ENCODE measurements at regions not wholly inside any gene's neighbourhood (a gene's known extent, or its start where the extent isn't known, plus 50 kb on each side); places are given as distances from the start of the nearest gene placed in this dataset.
A peak's percentile ranks its signal among the peaks of the same experiment; 100 is the strongest.

DNA sequence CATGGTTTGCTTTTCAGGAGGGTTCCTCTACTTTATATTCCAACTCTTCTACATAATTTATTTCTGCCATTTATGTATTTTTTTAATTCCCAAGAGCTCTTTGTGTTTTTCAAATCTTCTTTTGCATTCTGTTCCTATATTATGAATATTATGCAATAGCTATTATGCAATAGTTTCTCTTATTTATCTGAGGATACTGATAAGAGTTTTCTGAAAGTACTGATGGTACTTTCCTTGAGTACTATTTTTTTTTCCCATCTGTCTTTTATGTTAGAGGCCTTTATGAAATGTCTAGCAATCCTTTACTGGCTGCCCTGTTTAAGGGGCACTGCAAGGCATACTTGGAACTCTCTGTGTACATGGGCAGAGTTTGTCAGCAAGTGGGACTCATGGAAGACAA is 93.4 kb downstream of the SLC41A2 start:
- intact Hi-C loops (cut with micrococcal nuclease): no loop called here
- DNase-seq (no peak), ATAC-seq (no peak)

GRCh38 chr12:104863296-104863948 is 94.7 kb downstream of the SLC41A2 start:
- ATAC-seq (peak; percentile 35), DNase-seq (no peak)
- intact Hi-C loops (cut with micrococcal nuclease): no loop called here

DNA sequence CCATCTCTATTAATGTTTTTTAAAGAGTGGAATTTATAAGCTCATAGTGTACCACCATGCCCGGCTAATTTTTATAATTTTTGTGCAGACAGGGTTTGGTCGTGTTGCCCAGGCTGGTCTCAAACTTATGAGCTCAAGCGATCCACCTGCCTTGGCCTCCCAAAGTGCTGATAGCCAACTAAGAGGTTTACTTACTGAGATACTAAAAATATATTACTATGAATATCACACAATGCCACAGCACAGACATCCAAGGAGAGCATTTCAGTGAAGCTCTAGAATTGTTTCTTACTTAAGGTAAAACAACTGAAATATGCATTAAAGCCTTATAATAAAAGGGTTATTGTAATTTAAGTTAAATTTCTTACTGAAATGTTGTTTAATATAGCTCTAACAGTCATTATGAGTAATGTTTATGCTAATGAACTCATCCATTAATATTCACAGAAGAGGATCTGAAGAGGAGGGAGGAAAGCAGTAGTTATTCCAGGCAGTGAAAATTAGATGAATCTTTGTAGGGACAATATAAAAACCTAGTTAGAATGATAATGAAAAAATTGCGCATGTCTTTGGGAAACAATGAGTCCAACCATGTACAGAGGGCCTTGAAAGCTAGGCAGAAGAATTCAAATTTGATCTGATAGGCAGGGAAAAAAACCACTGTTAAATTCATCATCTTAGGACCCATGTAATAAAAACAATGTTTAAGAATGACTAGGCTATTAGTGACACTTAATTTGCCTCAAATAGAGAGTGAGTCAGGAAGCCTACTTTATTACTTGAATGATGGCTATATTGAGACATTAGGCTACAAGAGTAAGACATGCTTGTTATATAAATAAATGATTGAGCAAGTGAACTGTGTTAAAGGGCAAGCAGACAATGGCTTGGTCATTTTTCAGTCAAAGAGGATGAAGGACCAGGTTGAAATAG is 99.2 kb downstream of the SLC41A2 start:
- ATAC-seq (peak; percentile 66), DNase-seq (no peak)
- intact Hi-C loops (cut with micrococcal nuclease): no loop called here

GRCh38 chr12:104856531-104856930 is 101.6 kb downstream of the SLC41A2 start:
- intact Hi-C loops (cut with micrococcal nuclease): no loop called here
- DNase-seq (no peak), ATAC-seq (peak; percentile 91)

DNA sequence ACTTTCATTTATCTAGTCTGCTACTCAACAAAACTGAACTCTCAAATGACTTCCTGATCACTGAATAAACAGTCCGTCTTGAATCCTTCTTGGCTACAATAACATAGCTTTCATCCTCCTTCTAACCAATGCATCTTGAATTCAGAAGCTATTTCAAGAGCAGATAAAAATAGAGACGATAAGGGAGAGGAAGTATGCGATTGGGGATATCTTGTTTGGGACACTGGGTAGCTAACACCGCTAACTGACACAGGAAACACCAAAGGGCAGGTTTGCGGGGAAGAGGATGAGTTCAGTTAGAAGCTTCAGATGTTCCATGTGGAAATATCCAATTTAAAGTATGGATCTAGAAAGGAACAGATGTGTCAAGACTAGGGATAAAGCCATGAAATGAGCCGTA is 102.5 kb downstream of the SLC41A2 start:
- no peak for DNase-seq
- ATAC-seq: peak; percentile 67
- intact Hi-C loops (cut with micrococcal nuclease): no loop called here

GRCh38 chr12:104852896-104853295 is 105.2 kb downstream of the SLC41A2 start:
- no peak for ATAC-seq
- DNase-seq: no peak
- intact Hi-C loops (cut with micrococcal nuclease): no loop called here

GRCh38 chr12:104852102-104852501 is 106.0 kb downstream of the SLC41A2 start:
- DNase-seq (no peak), ATAC-seq (no peak)
- intact Hi-C loops (cut with micrococcal nuclease): no loop called here

DNA sequence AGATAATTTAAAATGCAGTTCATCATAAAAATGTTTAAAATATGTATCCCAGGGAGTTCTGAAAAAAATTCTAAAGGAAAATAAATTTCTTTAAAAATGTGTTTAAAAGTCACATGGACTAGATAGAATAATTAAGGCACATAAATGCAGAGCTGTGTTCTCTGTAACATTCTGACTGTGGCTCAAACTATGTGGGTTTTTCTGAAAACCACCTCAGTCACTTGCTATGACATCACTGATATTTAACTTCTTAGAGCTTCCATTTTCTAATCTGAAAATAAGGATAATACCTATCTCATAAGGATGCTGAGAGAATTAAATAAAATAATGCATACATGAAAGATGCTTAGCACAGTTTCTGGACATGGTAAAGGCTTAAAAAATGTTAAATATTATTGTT is 107.3 kb downstream of the SLC41A2 start:
- ATAC-seq (no peak), DNase-seq (no peak)
- intact Hi-C loops (cut with micrococcal nuclease): no loop called here

GRCh38 chr12:104846056-104846767 is 111.9 kb downstream of the SLC41A2 start:
- ATAC-seq (no peak), DNase-seq (no peak)
- intact Hi-C loops (cut with micrococcal nuclease): no loop called here

- intact Hi-C loops (cut with micrococcal nuclease): no loop called here
- no peak for DNase-seq
- no peak for ATAC-seq
These were observed 114.0 kb downstream of the SLC41A2 start for GRCh38 chr12:104844123-104844522.

GRCh38 chr12:104840262-104840661 is 117.8 kb downstream of the SLC41A2 start:
- DNase-seq (no peak), ATAC-seq (no peak)
- intact Hi-C loops (cut with micrococcal nuclease): no loop called here

GRCh38 chr12:104835317-104835716 is 122.8 kb downstream of the SLC41A2 start:
- DNase-seq: no peak
- intact Hi-C loops (cut with micrococcal nuclease): no loop called here
- ATAC-seq: no peak

DNA sequence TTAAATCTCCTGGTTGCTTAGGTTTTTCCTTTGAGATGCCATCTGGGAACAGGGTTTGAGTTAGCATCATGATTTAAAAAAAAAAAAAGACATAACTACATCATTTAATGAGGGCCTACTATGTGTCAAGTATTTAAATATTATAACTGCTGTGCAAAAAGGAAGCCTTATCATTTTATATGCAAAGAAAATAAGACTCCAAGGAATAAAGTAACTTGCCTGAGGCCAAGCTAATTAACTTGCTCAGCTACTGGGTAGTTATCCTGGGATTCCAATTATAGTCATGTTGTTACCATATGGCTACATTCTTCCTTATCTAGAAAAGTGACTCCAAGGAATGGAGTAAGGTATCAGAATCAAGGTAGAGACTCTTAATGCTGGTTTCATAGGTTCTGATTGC is 123.5 kb downstream of the SLC41A2 start:
- DNase-seq (no peak), ATAC-seq (no peak)
- intact Hi-C loops (cut with micrococcal nuclease): no loop called here

DNA sequence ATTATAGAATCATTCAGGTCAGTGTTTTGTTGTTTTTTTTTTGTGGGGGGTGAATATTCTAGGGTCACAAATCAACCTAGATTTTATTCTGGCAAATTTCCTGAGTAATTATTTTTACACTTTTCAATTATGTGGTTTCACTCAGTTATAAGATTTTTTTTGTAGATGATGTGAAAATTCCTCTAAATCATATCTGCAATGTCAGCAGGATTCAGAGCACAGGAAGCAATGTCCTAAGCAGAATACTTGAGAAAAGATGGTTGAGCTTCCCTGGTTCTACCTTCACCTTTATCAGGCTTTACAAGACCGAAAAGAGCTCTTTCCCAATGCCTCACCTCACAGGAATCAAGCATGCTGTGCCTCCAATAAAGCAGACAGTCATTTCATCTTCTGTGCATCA is 124.3 kb downstream of the SLC41A2 start:
- DNase-seq (no peak), ATAC-seq (no peak)
- intact Hi-C loops (cut with micrococcal nuclease): no loop called here

DNA sequence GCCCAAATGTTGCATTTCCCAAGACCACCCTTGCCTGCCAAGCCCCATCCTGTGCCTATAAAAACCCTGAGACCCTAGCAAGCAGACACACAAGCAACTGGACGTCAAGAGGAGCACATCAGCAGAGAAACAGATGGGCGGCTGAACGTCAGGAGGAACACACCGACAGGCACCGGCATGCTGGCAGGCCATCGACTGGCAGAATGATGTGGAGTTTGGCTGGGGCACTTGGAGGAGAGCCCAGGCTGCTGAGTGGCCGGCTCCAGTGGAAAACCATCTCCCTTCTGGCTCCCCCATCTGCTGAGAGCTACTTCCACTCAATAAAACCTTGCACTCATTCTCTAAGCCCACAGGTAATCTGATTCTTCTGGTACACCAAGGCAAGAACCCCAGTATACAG is 130.1 kb downstream of the SLC41A2 start:
- intact Hi-C loops (cut with micrococcal nuclease): no loop called here
- DNase-seq: peak; percentile 70
- peak; percentile 94 for ATAC-seq

DNA sequence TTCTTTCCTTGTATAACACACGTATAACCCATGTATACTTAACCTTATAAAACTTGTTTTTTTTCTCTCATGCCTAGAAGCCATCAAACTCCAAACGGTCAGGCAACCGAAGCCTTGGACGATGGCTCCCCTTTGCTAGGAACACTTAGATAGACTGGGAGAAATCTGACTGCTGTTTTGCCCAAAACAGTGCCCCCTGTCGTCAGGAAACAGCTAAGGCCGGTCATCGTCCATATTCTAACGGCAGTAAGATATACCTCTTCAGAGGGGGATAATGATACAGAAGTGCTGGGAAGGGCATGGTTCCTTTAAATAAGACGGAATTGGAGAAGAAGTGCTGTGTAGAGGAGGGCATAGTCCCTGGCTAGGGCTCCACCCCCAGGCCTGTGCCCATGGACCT is 130.5 kb downstream of the SLC41A2 start:
- intact Hi-C loops (cut with micrococcal nuclease): no loop called here
- DNase-seq: no peak
- ATAC-seq: no peak

GRCh38 chr12:104825408-104825807 is 132.7 kb downstream of the SLC41A2 start:
- ATAC-seq: no peak
- intact Hi-C loops (cut with micrococcal nuclease): no loop called here

DNA sequence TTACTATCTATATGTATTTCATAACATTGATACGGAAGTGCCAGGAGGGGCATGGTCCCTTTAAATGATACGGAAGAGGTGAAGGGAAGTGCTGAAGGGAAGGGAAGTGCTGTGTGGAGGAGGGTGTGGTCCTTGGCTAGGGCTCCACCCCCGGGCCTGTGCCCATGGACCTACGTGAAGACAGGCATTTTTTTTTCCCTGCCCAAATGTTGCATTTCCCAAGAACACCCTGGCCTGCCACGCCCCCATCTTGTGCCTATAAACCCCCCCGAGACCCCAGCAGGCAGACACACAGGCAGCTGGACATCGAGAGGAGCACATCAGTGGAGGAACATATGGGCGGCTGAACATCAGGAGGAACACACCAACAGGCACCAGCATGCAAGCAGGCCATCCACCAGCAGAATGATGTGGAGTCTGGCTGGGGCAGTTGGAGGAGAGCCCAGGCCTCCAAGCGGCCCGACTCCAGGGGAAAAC is 134.1 kb downstream of the SLC41A2 start:
- DNase-seq (peak; percentile 34), ATAC-seq (peak; percentile 41)
- intact Hi-C loops (cut with micrococcal nuclease): no loop called here

More at GRCh38 chr12:104825408-104825807, 132.7 kb downstream of the SLC41A2 start:
- no peak for DNase-seq

- intact Hi-C loops (cut with micrococcal nuclease): no loop called here
- no peak for DNase-seq
- no peak for ATAC-seq
These were observed 135.1 kb downstream of the SLC41A2 start for GRCh38 chr12:104822941-104823340.
